Fibroblast of peridontal ligament (primary cell): ENCODE measurements at regions not wholly inside any gene's neighbourhood (a gene's known extent, or its start where the extent isn't known, plus 50 kb on each side); places are given as distances from the start of the nearest gene placed in this dataset.

Source experiments
- DNase-seq: peaks from one replicate; pipeline ENCODE4 v3.0.0-alpha.2; 2010; ENCODE audit errors: extremely low read depth

- no peak for DNase-seq
Observed at GRCh38 chr16:85326113-85326793, 214.0 kb upstream of the CIBAR2 start.

- DNase-seq = no peak
Observed at GRCh38 chr16:85326794-85327181, 214.5 kb upstream of the CIBAR2 start.

GRCh38 chr16:85327731-85328675 is 215.7 kb upstream of the CIBAR2 start:
- no peak for DNase-seq

- no peak for DNase-seq
Observed at GRCh38 chr16:85328676-85329058, 216.4 kb upstream of the CIBAR2 start.

GRCh38 chr16:85329059-85329812 is 217.0 kb upstream of the CIBAR2 start:
- no peak for DNase-seq

GRCh38 chr16:85330006-85330693 is 217.9 kb upstream of the CIBAR2 start:
- no peak for DNase-seq

- peak; percentile 90 for DNase-seq
Observed at GRCh38 chr16:85330694-85331188, 218.5 kb upstream of the CIBAR2 start.

GRCh38 chr16:85331688-85332087 is 219.4 kb upstream of the CIBAR2 start:
- DNase-seq = no peak

GRCh38 chr16:85332175-85332574 is 219.9 kb upstream of the CIBAR2 start:
- DNase-seq = no peak

GRCh38 chr16:85333337-85333736 is 221.1 kb upstream of the CIBAR2 start:
- DNase-seq = no peak

- no peak for DNase-seq
Observed at GRCh38 chr16:85333744-85334640, 221.7 kb upstream of the CIBAR2 start.

- DNase-seq = no peak
Observed at GRCh38 chr16:85334718-85335583, 222.7 kb upstream of the CIBAR2 start.

- DNase-seq = no peak
Observed at GRCh38 chr16:85335584-85336491, 223.6 kb upstream of the CIBAR2 start.

GRCh38 chr16:85337910-85338637 is 225.8 kb upstream of the CIBAR2 start:
- no peak for DNase-seq

- no peak for DNase-seq
Observed at GRCh38 chr16:85338638-85338982, 226.3 kb upstream of the CIBAR2 start.

- DNase-seq = no peak
Observed at GRCh38 chr16:85338989-85339685, 226.9 kb upstream of the CIBAR2 start.

- DNase-seq = no peak
Observed at GRCh38 chr16:85341972-85342695, 229.9 kb upstream of the CIBAR2 start.
